ENCODE measurements at regions not wholly inside any gene's neighbourhood (a gene's known extent, or its start where the extent isn't known, plus 50 kb on each side); places are given as distances from the start of the nearest gene placed in this dataset.

DNA sequence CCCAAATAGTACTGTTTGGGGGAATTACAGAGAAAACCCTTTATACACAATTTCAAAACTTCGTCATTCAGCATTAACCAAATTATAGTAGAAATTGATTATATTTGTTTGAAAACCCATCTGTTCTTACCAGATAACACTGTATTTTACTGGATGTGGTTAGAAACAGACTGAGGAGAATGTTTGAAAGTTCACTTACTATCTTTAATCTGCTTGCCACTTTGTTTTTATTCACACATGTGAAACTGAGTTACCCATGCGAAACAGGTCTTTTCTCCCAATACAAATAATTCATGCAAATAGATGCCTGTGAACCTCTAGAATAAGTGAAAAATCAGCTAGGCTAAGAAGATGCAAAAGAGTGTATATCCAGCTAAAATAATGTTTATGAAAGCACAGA lies 177.5 kb downstream of the NAA11 start:
- in situ Hi-C loops (cut with MboI) (no loop called here), intact Hi-C loops (cut with micrococcal nuclease) (no loop called here)
- Histone ChIP-seq H3K9me3 (replicated peaks; ENCODE audit: control insufficient read depth, insufficient read depth, low read depth, low read length) (peaks cover 4% of the 10 kb centered on the region; the same call in 1 of the 2 replicates), H2AFZ (ENCODE audit: low read depth, low read length) (no peak overlapping the region), H3K4me1 (replicated peaks in 1 of 2; ENCODE audit: control insufficient read depth in 2 of 2, insufficient read depth in 2 of 2, low read length in 2 of 2) (no peaks in the 10 kb centered on the region), H3K79me2 (ENCODE audit: control insufficient read depth, insufficient read depth, low read length) (no peaks in the 10 kb centered on the region), H3K9ac (ENCODE audit: insufficient read depth in 1 of 2, low read depth in 2 of 2, low read length in 2 of 2) (no peak overlapping the region), H3K27ac (ENCODE audit: extremely low read depth, low read depth, low read length) (no peak overlapping the region), H4K20me1 (replicated peaks; ENCODE audit: control insufficient read depth, insufficient read depth, low read length) (no peaks in the 10 kb centered on the region), H3K4me3 (no peak overlapping the region), H3K27me3 (ENCODE audit: control insufficient read depth in 2 of 2, insufficient read depth in 2 of 2, low read length in 2 of 2) (no peaks in the 10 kb centered on the region), H3K9me1 (ENCODE audit: control insufficient read depth, insufficient read depth, low read length) (no peaks in the 10 kb centered on the region), H3K36me3 (ENCODE audit: control insufficient read depth, insufficient read depth, low read length) (no peaks in the 10 kb centered on the region), H3K4me2 (ENCODE audit: insufficient read depth, low read length) (no peak overlapping the region)
- 41% methylated on average over 2 of the region's 2 CpGs for WGBS (ENCODE audit: insufficient coverage, low coverage, missing lambda C conversion rate)
- ChIA-PET CTCF (ENCODE audit: low intra/inter-chr PET ratio) (no interaction called here), POLR2A (no interaction called here)
- DNase-seq (ENCODE audit: extremely low read depth in 1 of 4, low spot score in 3 of 4) = no peak
- BruUV-seq (replicated peaks) = no TSS peak
- FAIRE-seq = no peak
- ATAC-seq = no peak
- TF ChIP-seq XRCC4 (IDR thresholded peaks at IDR 0.05; ENCODE audit: extremely low read depth, insufficient read depth, insufficient read length) = no peak
- TF ChIP-seq ZNF551 (CRISPR knock-in tag; IDR thresholded peaks at IDR 0.05) = no peak
- TF ChIP-seq, protein P1, sequence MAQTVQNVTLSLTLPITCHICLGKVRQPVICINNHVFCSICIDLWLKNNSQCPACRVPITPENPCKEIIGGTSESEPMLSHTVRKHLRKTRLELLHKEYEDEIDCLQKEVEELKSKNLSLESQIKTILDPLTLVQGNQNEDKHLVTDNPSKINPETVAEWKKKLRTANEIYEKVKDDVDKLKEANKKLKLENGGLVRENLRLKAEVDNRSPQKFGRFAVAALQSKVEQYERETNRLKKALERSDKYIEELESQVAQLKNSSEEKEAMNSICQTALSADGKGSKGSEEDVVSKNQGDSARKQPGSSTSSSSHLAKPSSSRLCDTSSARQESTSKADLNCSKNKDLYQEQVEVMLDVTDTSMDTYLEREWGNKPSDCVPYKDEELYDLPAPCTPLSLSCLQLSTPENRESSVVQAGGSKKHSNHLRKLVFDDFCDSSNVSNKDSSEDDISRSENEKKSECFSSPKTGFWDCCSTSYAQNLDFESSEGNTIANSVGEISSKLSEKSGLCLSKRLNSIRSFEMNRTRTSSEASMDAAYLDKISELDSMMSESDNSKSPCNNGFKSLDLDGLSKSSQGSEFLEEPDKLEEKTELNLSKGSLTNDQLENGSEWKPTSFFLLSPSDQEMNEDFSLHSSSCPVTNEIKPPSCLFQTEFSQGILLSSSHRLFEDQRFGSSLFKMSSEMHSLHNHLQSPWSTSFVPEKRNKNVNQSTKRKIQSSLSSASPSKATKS (CRISPR knock-in tag; IDR thresholded peaks at IDR 0.05) = no peak
- TF ChIP-seq HINFP (tag; conservative IDR thresholded peaks at IDR 0.05; ENCODE audit: low read depth) = no peak
- no peak for TF ChIP-seq PTTG1 (tag; IDR thresholded peaks at IDR 0.05; ENCODE audit: low read depth)
- no peak for TF ChIP-seq POLR3A (IDR thresholded peaks at IDR 0.05; ENCODE audit: borderline replicate concordance, extremely low read depth, insufficient read depth, insufficient read length)
- TF ChIP-seq KLF1 (tag; IDR thresholded peaks at IDR 0.05) = no peak
- no peak for TF ChIP-seq PTBP1 (IDR thresholded peaks at IDR 0.05; ENCODE audit: low read depth, low read length)
- no peak for TF ChIP-seq ZFX (CRISPR knock-in tag; IDR thresholded peaks at IDR 0.05)
- TF ChIP-seq PCBP1 (IDR thresholded peaks at IDR 0.05; ENCODE audit: low read depth, low read length, poor library complexity, severe bottlenecking) = no peak
- no peak for TF ChIP-seq TRIM28 (IDR thresholded peaks at IDR 0.05)
- TF ChIP-seq AFF1 (IDR thresholded peaks at IDR 0.05; ENCODE audit: low read depth in 1 of 2, partially characterized antibody in 2 of 2) = no peak
- no peak for TF ChIP-seq CTCF (IDR thresholded peaks at IDR 0.05 in 2 of 3, conservative IDR thresholded peaks at IDR 0.05 in 1 of 3; ENCODE audit: insufficient read depth in 2 of 3, low read depth in 1 of 3, low read length in 3 of 3)

All from K562 (cell line).